Retinal pigment epithelial cell (primary cell): ENCODE measurements at regions not wholly inside any gene's neighbourhood (a gene's known extent, or its start where the extent isn't known, plus 50 kb on each side); places are given as distances from the start of the nearest gene placed in this dataset.

Experiments used
- DNase-seq: peaks from one replicate; pipeline ENCODE4 v3.0.0-alpha.2; 2010; ENCODE audit warnings: low read depth
- H3K4me3 ChIP-seq: 2 replicates; pipeline ENCODE4 v1.5.1; 2011; ENCODE audit warnings: mild to moderate bottlenecking, low read length, control low read depth, moderate library complexity
- TF ChIP-seq, protein P1 (sequence below): conservative IDR thresholded peaks from 2 replicates; pipeline ENCODE4 v1.5.1; 2011; ENCODE audit warnings: low read depth, low read length, control low read depth, inconsistent platforms

- H3K4me3 ChIP-seq, result no peak overlapping the region
- DNase-seq, result no peak
- TF ChIP-seq, protein P1, sequence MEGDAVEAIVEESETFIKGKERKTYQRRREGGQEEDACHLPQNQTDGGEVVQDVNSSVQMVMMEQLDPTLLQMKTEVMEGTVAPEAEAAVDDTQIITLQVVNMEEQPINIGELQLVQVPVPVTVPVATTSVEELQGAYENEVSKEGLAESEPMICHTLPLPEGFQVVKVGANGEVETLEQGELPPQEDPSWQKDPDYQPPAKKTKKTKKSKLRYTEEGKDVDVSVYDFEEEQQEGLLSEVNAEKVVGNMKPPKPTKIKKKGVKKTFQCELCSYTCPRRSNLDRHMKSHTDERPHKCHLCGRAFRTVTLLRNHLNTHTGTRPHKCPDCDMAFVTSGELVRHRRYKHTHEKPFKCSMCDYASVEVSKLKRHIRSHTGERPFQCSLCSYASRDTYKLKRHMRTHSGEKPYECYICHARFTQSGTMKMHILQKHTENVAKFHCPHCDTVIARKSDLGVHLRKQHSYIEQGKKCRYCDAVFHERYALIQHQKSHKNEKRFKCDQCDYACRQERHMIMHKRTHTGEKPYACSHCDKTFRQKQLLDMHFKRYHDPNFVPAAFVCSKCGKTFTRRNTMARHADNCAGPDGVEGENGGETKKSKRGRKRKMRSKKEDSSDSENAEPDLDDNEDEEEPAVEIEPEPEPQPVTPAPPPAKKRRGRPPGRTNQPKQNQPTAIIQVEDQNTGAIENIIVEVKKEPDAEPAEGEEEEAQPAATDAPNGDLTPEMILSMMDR, result no peak
These were observed 127.7 kb downstream of the VEGFA start for GRCh38 chr6:43897571-43898302.

- TF ChIP-seq, protein P1, result no peak
- no peak overlapping the region for H3K4me3 ChIP-seq
- DNase-seq, result no peak
These were observed 126.6 kb downstream of the VEGFA start for GRCh38 chr6:43896329-43897255.

DNA sequence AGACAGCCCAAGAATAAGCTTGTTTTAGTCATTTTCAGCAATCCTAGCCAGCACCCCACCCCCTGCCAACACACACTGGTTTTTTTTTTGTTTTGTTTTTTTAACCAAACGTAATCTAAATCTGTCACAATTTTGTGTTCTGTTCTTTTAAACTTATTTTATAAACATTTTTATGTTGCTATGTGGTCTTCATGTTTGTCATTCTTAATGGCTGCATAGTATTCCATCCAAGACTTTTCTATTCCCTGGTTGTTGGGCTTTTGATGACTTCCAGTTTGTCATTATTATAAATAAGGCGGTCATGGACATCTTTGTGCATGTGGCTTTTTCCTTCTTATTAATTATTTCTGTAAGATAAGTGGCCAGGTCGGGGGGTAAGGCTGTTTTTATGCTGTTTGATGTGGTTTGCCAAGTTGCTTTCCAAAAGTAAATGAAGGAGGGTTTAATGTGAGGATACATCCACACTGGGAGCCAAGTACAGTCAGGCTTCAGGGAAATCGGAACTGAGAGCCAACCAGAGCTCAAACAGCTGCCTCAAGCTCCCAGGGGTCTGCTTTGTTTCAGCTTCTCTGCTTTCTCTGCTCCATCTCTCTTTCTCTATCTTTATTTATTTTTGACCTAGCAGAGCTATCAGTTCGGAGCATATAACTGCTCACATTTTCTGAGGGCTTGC, 125.8 kb downstream of the VEGFA start:
- TF ChIP-seq, protein P1, result no peak

GRCh38 chr6:43893073-43893472, 123.1 kb downstream of the VEGFA start:
- H3K4me3 ChIP-seq, result no peak overlapping the region
- TF ChIP-seq, protein P1, result no peak
- no peak for DNase-seq

More for the DNA sequence above, 125.8 kb downstream of the VEGFA start:
- no peak overlapping the region for H3K4me3 ChIP-seq
- DNase-seq, result no peak

DNA sequence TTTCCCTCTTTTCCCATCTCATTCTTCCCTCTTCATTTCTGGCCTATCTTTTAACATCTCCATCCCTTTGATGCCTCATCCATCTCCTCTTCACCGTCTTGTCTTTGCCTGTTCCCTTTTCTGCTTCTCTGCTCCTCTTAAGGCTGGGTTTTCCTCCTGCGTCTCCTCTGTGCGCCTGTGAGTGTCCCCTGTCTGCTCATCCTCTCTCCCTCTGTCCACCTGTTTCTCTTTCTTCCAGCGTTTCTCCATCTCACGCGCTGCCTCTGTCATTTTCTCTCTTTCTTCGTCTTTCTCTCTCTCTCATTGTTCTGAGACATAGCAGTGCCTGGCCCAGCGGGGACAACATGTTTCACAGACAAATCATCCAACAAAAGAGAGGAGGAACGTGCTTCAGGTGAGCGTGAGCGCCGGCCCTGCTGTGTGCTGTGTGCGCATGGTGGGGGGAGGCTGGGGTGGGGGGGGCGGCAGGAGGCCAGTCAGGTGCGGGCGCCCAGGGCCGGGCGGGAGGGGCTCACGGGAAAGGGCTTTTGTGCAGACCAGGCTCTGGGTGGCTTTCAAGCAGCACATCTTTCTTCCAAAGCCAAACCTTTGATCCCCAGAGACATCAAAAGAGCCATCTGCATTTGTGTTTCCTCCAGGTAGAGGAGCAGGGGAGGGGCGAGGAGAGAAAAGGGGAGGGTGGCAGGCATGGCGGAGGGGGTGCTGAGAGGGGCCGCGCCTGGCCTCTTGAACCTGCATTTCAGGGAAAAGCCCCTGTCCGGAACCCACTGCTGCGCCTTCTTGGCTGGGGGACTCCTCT, 121.3 kb downstream of the VEGFA start:
- TF ChIP-seq, protein P1, result no peak
- DNase-seq, result no peak
- no peak overlapping the region for H3K4me3 ChIP-seq

DNA sequence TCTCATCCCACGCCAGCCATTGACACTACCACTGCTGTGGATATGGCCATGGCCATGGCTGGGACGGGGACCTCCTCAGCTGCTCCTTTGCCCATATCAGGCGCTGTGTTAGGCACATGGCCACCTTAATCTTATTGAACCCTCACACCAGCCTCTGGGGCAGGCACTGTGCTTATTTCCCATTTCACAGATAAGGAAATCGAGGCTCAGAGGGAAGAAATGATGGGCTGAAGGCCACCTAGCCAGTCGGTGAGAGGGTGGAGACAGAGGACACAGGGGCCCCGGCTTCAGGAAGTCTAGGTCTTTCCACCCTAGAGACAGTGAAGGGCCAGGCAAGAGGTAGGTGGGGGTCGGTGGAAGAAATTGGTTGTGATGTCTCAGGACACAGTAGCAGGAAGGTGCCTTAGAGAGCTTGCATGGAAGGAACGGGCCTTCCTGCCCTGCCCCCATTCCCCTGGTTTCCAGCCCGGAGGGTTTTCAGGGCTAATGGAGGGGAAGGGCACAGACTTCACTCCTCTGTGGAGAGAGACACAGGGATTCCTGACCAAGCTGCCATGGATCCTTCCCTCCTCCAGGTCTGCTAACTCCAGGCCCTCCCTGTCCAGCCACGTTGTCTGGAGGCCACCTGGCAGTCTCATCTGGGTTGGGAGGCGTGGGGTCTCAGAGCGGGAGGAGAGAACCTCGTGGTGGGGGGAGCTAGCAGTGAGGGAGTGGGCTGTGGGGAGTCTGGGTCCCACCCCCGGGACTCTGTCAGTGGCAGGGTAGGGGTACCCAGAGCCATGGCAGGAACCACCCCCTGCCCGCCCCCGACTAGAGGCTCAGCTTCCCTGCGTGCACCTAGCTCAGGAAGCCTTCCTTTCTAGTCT, 120.4 kb downstream of the VEGFA start:
- TF ChIP-seq, protein P1, result no peak
- H3K4me3 ChIP-seq, result no peak overlapping the region
- DNase-seq, result no peak
